ENCODE measurements at regions not wholly inside any gene's neighbourhood (a gene's known extent, or its start where the extent isn't known, plus 50 kb on each side); places are given as distances from the start of the nearest gene placed in this dataset.
A peak's percentile ranks its signal among the peaks of the same experiment; 100 is the strongest.

DNA sequence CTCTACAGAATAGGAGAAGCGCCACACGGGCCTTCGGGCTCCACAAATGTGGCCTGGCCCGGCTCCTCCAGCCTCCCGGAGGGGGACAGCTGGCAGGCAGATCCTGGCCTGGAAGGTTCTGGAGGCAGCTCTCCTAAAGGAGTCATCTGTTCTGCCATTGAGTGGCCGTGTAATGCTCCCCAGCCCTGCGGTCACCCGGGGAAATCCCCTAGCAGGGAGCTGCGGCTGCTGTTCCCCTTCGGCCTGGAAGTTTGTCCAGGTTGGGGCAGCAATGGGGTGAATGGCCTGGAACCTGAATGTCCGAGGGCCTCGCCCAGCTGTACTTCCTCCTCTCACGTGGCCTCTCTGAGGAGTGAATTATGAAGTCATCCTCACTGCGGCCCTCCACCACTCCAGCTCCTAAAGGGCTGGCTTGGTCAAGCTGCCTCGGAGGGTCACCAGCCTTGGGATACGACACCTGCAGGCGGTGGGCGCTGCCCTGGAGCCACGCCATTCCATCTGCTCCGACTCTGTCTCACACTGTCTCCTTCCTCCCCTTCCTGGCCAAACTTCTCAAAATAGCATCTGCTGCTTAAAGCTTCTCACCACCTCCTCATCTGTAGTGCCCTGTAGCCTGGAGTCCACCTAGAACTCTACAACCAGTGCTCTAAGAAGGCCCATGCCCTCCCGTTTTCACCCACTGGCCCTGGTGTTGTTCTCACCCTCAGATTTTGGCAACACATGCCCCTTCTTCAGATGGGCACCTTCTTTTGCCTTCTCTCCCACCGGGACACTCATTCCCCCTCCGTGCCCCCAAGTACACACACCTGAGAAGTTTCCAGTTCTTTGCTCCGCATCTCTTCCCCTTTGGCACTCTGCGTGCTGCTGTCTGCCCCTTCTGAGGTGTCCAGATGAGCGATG lies 54.4 kb upstream of the TMPRSS2 start:
- H3K4me1 Mint-ChIP-seq (ENCODE audit: low read depth), result peaks cover 12% of the 10 kb centered on the region
- intact Hi-C loops (cut with micrococcal nuclease), result no loop called here
- H3K27ac Mint-ChIP-seq, result no peak overlapping the region
- H3K9me3 Mint-ChIP-seq, result peaks cover 3% of the 10 kb centered on the region
- H3K4me3 Mint-ChIP-seq, result no peak overlapping the region
- no peak for DNase-seq (ENCODE audit: low spot score)
- H3K36me3 Mint-ChIP-seq (ENCODE audit: low read depth), result peaks cover 3% of the 10 kb centered on the region
- H3K27me3 Mint-ChIP-seq (ENCODE audit: insufficient read depth), result peaks cover 16% of the 10 kb centered on the region

DNA sequence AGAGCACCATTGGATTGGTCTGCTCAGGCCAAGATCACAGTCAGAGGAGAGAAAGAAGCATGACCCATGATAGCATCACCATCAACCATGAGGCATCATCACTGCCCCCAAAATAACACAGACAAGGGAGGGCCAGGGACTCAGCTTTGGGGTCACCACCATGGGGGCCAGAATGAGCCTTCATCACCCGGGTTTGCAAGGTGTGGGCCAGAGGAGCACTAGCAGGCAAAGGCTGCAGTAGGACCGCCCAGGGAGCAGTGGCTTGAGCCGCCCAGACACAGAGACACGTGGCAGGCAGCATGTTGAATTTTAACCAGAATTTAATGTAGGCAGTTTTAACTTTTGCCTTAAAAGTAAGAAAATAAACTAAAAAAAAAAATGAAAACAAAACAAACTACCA lies 53.7 kb upstream of the TMPRSS2 start:
- Mint-ChIP-seq H3K36me3 (ENCODE audit: low read depth) (peaks cover 3% of the 10 kb centered on the region), H3K9me3 (peaks cover 3% of the 10 kb centered on the region), H3K27ac (peak overlapping the region; percentile 40), H3K27me3 (ENCODE audit: insufficient read depth) (peaks cover 16% of the 10 kb centered on the region), H3K4me3 (no peak overlapping the region), H3K4me1 (ENCODE audit: low read depth) (peaks cover 12% of the 10 kb centered on the region)
- no peak for DNase-seq (ENCODE audit: low spot score)
- intact Hi-C loops (cut with micrococcal nuclease), result no loop called here

GRCh38 chr21:41560661-41561158 lies 52.8 kb upstream of the TMPRSS2 start:
- intact Hi-C loops (cut with micrococcal nuclease), result no loop called here
- DNase-seq (ENCODE audit: low spot score), result no peak
- peaks cover 17% of the 10 kb centered on the region for H3K27me3 Mint-ChIP-seq (ENCODE audit: insufficient read depth)

GRCh38 chr21:41559658-41560631 lies 52.0 kb upstream of the TMPRSS2 start:
- Mint-ChIP-seq H3K4me1 (ENCODE audit: low read depth) (peaks cover 6% of the 10 kb centered on the region), H3K27me3 (ENCODE audit: insufficient read depth) (peaks cover 20% of the 10 kb centered on the region), H3K36me3 (ENCODE audit: low read depth) (peaks cover under 1% of the 10 kb centered on the region), H3K4me3 (no peak overlapping the region), H3K9me3 (peaks cover under 1% of the 10 kb centered on the region), H3K27ac (no peak overlapping the region)
- DNase-seq (ENCODE audit: low spot score), result no peak
- intact Hi-C loops (cut with micrococcal nuclease), result no loop called here

More at GRCh38 chr21:41560661-41561158, 52.8 kb upstream of the TMPRSS2 start:
- Mint-ChIP-seq H3K27ac (no peak overlapping the region), H3K9me3 (peaks cover 3% of the 10 kb centered on the region), H3K36me3 (ENCODE audit: low read depth) (peaks cover 3% of the 10 kb centered on the region), H3K4me3 (no peak overlapping the region), H3K4me1 (ENCODE audit: low read depth) (peaks cover 12% of the 10 kb centered on the region)

DNA sequence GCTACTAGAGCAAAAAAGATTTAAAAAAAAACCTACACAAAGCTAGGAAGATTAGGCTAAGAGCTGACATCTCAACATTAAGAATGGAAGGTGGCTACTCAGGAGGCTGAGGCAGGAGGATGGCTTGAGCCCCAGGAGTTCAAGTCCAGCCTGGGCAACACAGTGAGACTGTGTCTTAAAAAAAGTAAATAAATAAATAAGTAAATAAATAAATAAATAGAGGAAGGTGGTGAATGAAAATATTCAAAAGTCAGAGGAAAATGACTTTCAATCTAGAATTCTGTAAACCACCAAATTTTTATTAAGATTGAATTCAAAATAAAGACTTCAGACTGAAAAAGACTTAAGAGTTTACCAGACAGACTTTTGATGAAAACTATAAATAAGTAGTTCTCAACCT lies 50.9 kb upstream of the TMPRSS2 start:
- Mint-ChIP-seq H3K4me3 (no peak overlapping the region), H3K4me1 (ENCODE audit: low read depth) (peaks cover 4% of the 10 kb centered on the region), H3K27me3 (ENCODE audit: insufficient read depth) (peaks cover 21% of the 10 kb centered on the region), H3K9me3 (no peaks in the 10 kb centered on the region), H3K36me3 (ENCODE audit: low read depth) (no peaks in the 10 kb centered on the region), H3K27ac (no peak overlapping the region)
- intact Hi-C loops (cut with micrococcal nuclease), result no loop called here
- no peak for DNase-seq (ENCODE audit: low spot score)

- Mint-ChIP-seq H3K36me3 (ENCODE audit: low read depth) (no peaks in the 10 kb centered on the region), H3K27ac (no peak overlapping the region), H3K9me3 (no peaks in the 10 kb centered on the region), H3K4me3 (no peak overlapping the region), H3K27me3 (ENCODE audit: insufficient read depth) (peaks cover 19% of the 10 kb centered on the region), H3K4me1 (ENCODE audit: low read depth) (peaks cover 4% of the 10 kb centered on the region)
- intact Hi-C loops (cut with micrococcal nuclease), result no loop called here
- DNase-seq (ENCODE audit: low spot score), result no peak
Measured at GRCh38 chr21:41557884-41558283, 49.9 kb upstream of the TMPRSS2 start.

Data from activated T-helper 1 cell treated with anti-CD3 and anti-CD28 coated beads, Interleukin-12 subunit alpha, Interleukin-12 subunit beta, Interleukin-2, Interleukin-4 antibody, amounts not matched to agents 30 ng/mL and 10 ng/mL and 1 ng/mL, durations not matched to agents 14 hours and 24 hours and 36 hours (primary cell).